DOHH2 (cell line): ENCODE measurements at regions not wholly inside any gene's neighbourhood (a gene's known extent, or its start where the extent isn't known, plus 50 kb on each side); places are given as distances from the start of the nearest gene placed in this dataset.

ENCODE experiments used
- H3F3A ChIP-seq: fragments of 200-600 bp; sonication (generic), shearing (Covaris generic); 2 replicates; pipeline ENCODE4 v1.6.0; 2016; ENCODE audit warnings: antibody characterized with exemption, mild to moderate bottlenecking; ENCODE audit not compliant: control insufficient read depth, insufficient read depth
- H3K27ac ChIP-seq: fragments of 200-600 bp; sonication (generic); 2 replicates; pipeline ENCODE4 v1.5.1; 2014; ENCODE audit warnings: low read depth, mild to moderate bottlenecking, low read length, moderate library complexity
- H3K27me3 ChIP-seq: fragments of 200-600 bp; sonication (generic); 2 replicates; pipeline ENCODE4 v1.6.1; 2014; ENCODE audit warnings: mild to moderate bottlenecking, low read length, mixed read lengths; ENCODE audit not compliant: control insufficient read depth
- H3K36me3 ChIP-seq: fragments of 200-600 bp; sonication (generic); 2 replicates; pipeline ENCODE4 v1.6.1; 2014; ENCODE audit warnings: mild to moderate bottlenecking, low read length, moderate library complexity, mixed read lengths; ENCODE audit not compliant: control insufficient read depth
- H3K4me1 ChIP-seq: fragments of 200-600 bp; sonication (generic); 2 replicates; pipeline ENCODE4 v1.6.1; 2014; ENCODE audit warnings: mild to moderate bottlenecking, low read length, mixed read lengths; ENCODE audit not compliant: control insufficient read depth
- H3K4me2 ChIP-seq: fragments of 200-600 bp; sonication (generic); 2 replicates; pipeline ENCODE4 v1.6.0; 2014; ENCODE audit warnings: mild to moderate bottlenecking, low read length, moderate library complexity
- H3K4me3 ChIP-seq: fragments of 200-600 bp; sonication (generic); 2 replicates; pipeline ENCODE4 v1.5.1; 2014; ENCODE audit warnings: mild to moderate bottlenecking, low read length, mixed read lengths
- H3K79me2 ChIP-seq: fragments of 200-600 bp; sonication (generic); 2 replicates; pipeline ENCODE4 v1.6.1; 2014; ENCODE audit warnings: mild to moderate bottlenecking, low read length, mixed read lengths; ENCODE audit not compliant: control insufficient read depth
- H3K9me2 ChIP-seq: fragments of 200-600 bp; sonication (generic); replicated peaks from 2 replicates; pipeline ENCODE4 v1.6.1; 2014; ENCODE audit warnings: mild to moderate bottlenecking, low read length, mixed read lengths; ENCODE audit not compliant: control insufficient read depth
- H3K9me3 ChIP-seq: fragments of 200-600 bp; sonication (generic); 2 replicates; pipeline ENCODE4 v1.6.1; 2014; ENCODE audit warnings: antibody characterized with exemption, low read length, mixed read lengths; ENCODE audit not compliant: control insufficient read depth, insufficient read depth
- H4K20me1 ChIP-seq: fragments of 200-600 bp; sonication (generic); 2 replicates; pipeline ENCODE4 v1.6.0; 2014; ENCODE audit warnings: low read depth, mild to moderate bottlenecking, antibody characterized with exemption, low read length, moderate library complexity; ENCODE audit not compliant: control insufficient read depth, insufficient read depth
- CTCF ChIP-seq: fragments of 200-600 bp; sonication (generic); IDR thresholded peaks from one replicate; pipeline ENCODE4 v1.5.1; 2014; ENCODE audit warnings: antibody characterized with exemption, mild to moderate bottlenecking, low read depth, low read length; ENCODE audit not compliant: poor library complexity, severe bottlenecking
- EZH2phosphoT487 ChIP-seq: fragments of 200-600 bp; sonication (generic); IDR thresholded peaks from 2 replicates; pipeline ENCODE4 v1.6.1; 2017; ENCODE audit warnings: borderline replicate concordance, mild to moderate bottlenecking, antibody characterized with exemption, low read length, moderate library complexity, mixed read lengths

- no peak for TF ChIP-seq CTCF
- Histone ChIP-seq H4K20me1 (no peaks in the 10 kb centered on the region), H3K27me3 (no peaks in the 10 kb centered on the region), H3K4me2 (no peak overlapping the region), H3K36me3 (no peaks in the 10 kb centered on the region), H3K79me2 (no peaks in the 10 kb centered on the region), H3K27ac (no peak overlapping the region), H3K9me3 (no peaks in the 10 kb centered on the region), H3K4me1 (no peaks in the 10 kb centered on the region), H3K4me3 (no peak overlapping the region), H3F3A (no peaks in the 10 kb centered on the region), H3K9me2 (no peaks in the 10 kb centered on the region)
Measured at GRCh38 chr3:35322070-35322469, 317.3 kb upstream of the ARPP21 start.

GRCh38 chr3:35335703-35336102, 303.6 kb upstream of the ARPP21 start:
- Histone ChIP-seq H3F3A (no peaks in the 10 kb centered on the region), H3K9me3 (no peaks in the 10 kb centered on the region), H4K20me1 (no peaks in the 10 kb centered on the region), H3K4me3 (no peak overlapping the region), H3K4me2 (no peak overlapping the region), H3K79me2 (no peaks in the 10 kb centered on the region), H3K36me3 (no peaks in the 10 kb centered on the region), H3K27ac (no peak overlapping the region), H3K4me1 (no peaks in the 10 kb centered on the region), H3K9me2 (no peaks in the 10 kb centered on the region), H3K27me3 (no peaks in the 10 kb centered on the region)
- TF ChIP-seq EZH2phosphoT487 (no peak), CTCF (no peak)

- H4K20me1 ChIP-seq, result no peaks in the 10 kb centered on the region
- H3K4me1 ChIP-seq, result no peaks in the 10 kb centered on the region
- H3K4me3 ChIP-seq, result no peak overlapping the region
- no peaks in the 10 kb centered on the region for H3K79me2 ChIP-seq
- H3K9me2 ChIP-seq, result no peaks in the 10 kb centered on the region
- H3K4me2 ChIP-seq, result no peak overlapping the region
- H3K36me3 ChIP-seq, result no peaks in the 10 kb centered on the region
- H3F3A ChIP-seq, result no peaks in the 10 kb centered on the region
- H3K27me3 ChIP-seq, result no peaks in the 10 kb centered on the region
- no peak overlapping the region for H3K27ac ChIP-seq
- no peaks in the 10 kb centered on the region for H3K9me3 ChIP-seq
- TF ChIP-seq EZH2phosphoT487, result no peak
- TF ChIP-seq CTCF, result no peak
Measured at GRCh38 chr3:35336601-35337000, 302.7 kb upstream of the ARPP21 start.

GRCh38 chr3:35338186-35338585, 301.1 kb upstream of the ARPP21 start:
- H3K4me3 ChIP-seq, result no peak overlapping the region
- no peaks in the 10 kb centered on the region for H3K27me3 ChIP-seq
- no peak overlapping the region for H3K4me2 ChIP-seq
- no peaks in the 10 kb centered on the region for H3F3A ChIP-seq
- no peaks in the 10 kb centered on the region for H3K9me3 ChIP-seq
- no peaks in the 10 kb centered on the region for H3K9me2 ChIP-seq
- no peaks in the 10 kb centered on the region for H3K79me2 ChIP-seq
- H4K20me1 ChIP-seq, result no peaks in the 10 kb centered on the region
- H3K27ac ChIP-seq, result no peak overlapping the region
- no peaks in the 10 kb centered on the region for H3K4me1 ChIP-seq
- TF ChIP-seq EZH2phosphoT487 (no peak), CTCF (no peak)
- no peaks in the 10 kb centered on the region for H3K36me3 ChIP-seq
